ENCODE measurements at regions not wholly inside any gene's neighbourhood (a gene's known extent, or its start where the extent isn't known, plus 50 kb on each side); places are given as distances from the start of the nearest gene placed in this dataset.
"Not testable (repeated sequence)": the region's sequence is repeated elsewhere in the genome, so short reads cannot be mapped to it uniquely, and the experiment has no call there.

DNA sequence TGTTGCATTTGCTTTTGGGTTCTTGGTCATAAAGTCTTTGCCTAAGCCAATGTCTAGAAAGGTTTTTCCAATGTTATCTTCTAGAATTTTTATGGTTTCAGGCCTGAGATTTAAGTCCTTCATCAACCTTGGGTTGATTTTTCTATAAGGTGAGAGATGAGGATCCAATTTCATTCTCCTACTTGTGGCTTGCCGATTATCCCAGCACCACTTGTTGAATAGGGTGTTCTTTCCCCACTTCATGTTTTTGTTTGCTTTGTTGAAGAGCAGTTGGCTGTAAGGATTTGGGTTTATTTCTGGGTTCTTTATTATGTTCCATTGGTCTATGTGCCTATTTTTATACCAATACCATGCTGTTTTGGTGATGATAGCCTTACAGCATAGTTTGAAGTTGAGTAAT, 615.2 kb downstream of the PTPRC start:
- TF ChIP-seq, protein P1, sequence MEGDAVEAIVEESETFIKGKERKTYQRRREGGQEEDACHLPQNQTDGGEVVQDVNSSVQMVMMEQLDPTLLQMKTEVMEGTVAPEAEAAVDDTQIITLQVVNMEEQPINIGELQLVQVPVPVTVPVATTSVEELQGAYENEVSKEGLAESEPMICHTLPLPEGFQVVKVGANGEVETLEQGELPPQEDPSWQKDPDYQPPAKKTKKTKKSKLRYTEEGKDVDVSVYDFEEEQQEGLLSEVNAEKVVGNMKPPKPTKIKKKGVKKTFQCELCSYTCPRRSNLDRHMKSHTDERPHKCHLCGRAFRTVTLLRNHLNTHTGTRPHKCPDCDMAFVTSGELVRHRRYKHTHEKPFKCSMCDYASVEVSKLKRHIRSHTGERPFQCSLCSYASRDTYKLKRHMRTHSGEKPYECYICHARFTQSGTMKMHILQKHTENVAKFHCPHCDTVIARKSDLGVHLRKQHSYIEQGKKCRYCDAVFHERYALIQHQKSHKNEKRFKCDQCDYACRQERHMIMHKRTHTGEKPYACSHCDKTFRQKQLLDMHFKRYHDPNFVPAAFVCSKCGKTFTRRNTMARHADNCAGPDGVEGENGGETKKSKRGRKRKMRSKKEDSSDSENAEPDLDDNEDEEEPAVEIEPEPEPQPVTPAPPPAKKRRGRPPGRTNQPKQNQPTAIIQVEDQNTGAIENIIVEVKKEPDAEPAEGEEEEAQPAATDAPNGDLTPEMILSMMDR (IDR thresholded peaks at IDR 0.05): not testable (repeated sequence)
- not testable (repeated sequence) for TF ChIP-seq POLR2A (IDR thresholded peaks at IDR 0.05)

Measured in thyroid gland (tissue), 4 donors.